GM12865 (cell line): ENCODE measurements at regions not wholly inside any gene's neighbourhood (a gene's known extent, or its start where the extent isn't known, plus 50 kb on each side); places are given as distances from the start of the nearest gene placed in this dataset.

Source experiments
- DNase-seq: peaks from one replicate; pipeline ENCODE4 v3.0.0; 2010; ENCODE audit warnings: low read depth
- H3K4me3 ChIP-seq: 2 replicates; pipeline ENCODE4 v1.5.1; 2011; ENCODE audit warnings: mild to moderate bottlenecking, low read depth, low read length, control low read depth
- TF ChIP-seq, protein P1 (sequence below): IDR thresholded peaks from 2 replicates; pipeline ENCODE4 v1.5.1; 2011; ENCODE audit warnings: low read length, control low read depth, low read depth, inconsistent platforms; ENCODE audit not compliant: insufficient read depth; ENCODE audit errors: missing control alignments

DNA sequence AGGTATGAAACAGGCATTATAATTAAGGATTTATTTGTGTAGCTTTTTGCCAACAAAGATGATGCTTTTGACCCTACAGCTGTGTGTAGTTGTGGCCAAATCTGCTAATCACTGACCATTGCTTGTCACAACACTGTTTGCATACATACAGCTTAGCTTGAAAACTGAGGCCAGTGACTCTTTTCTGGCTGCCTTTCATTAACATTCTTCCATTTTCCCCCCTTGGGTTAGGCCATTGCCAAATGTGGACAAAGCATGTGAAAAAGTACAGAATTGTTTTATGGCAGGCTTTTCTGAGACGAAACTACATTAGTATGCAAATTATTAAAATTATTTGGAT, 263.3 kb downstream of the SLC16A7 start:
- DNase-seq, result no peak
- H3K4me3 ChIP-seq, result no peak overlapping the region
- TF ChIP-seq, protein P1, sequence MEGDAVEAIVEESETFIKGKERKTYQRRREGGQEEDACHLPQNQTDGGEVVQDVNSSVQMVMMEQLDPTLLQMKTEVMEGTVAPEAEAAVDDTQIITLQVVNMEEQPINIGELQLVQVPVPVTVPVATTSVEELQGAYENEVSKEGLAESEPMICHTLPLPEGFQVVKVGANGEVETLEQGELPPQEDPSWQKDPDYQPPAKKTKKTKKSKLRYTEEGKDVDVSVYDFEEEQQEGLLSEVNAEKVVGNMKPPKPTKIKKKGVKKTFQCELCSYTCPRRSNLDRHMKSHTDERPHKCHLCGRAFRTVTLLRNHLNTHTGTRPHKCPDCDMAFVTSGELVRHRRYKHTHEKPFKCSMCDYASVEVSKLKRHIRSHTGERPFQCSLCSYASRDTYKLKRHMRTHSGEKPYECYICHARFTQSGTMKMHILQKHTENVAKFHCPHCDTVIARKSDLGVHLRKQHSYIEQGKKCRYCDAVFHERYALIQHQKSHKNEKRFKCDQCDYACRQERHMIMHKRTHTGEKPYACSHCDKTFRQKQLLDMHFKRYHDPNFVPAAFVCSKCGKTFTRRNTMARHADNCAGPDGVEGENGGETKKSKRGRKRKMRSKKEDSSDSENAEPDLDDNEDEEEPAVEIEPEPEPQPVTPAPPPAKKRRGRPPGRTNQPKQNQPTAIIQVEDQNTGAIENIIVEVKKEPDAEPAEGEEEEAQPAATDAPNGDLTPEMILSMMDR, result no peak

DNA sequence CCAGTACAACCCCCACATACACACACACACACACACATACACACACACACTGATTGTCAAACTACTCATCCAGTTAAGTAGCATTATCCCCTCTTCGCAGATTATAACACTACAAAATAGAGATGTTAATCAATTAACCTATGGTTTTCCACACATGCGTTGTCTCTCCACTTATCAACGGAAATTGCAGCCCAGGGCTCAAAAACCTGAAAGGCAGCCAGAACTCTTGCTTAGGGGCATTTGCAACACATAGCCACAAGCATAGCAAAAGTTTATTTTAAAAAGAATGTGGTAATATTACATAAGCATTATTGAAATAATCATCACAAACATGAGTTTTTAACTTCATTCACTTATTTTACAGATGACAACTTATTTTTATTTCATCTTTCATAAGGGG, 265.8 kb downstream of the SLC16A7 start:
- no peak for DNase-seq
- TF ChIP-seq, protein P1, result no peak
- no peak overlapping the region for H3K4me3 ChIP-seq

DNA sequence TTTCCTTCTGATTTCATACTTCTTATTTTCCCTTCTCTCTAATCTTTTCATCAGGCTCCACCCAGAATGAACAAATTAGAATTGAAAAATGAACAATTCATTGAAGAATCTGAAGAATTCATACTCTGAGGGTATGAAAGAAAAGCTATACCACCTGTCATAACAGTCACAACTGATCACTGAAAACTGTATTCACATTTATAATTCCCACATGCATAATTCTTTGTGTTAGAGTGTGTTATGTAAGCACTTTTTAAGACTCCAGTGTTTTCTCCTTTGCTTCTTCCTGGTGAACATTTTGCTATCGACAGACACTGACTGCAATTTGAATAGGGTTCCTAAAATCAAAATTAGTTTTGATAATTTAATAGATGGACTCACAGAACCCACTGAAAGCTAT, 271.2 kb downstream of the SLC16A7 start:
- DNase-seq, result no peak
- TF ChIP-seq, protein P1, result no peak

DNA sequence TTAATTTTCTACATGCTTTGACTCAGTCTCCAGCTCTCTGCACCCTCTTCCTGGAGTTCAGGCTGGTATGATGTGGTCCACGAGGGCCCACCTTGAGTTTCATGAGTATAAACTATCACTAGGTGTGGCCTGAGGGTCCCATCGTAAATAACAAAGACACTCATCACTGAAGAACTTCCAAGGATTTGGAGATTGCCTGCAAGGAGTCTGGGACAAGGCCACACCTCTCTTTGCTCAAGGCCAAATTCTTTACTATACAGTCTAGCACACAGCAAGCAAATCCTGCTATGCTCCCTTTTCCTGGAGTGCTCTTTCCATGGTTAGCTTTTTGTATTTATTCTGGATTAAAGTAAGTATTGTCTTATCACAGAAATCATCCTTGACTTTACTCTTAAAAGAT, 271.9 kb downstream of the SLC16A7 start:
- TF ChIP-seq, protein P1, result no peak
- DNase-seq, result no peak

More for the DNA sequence above, 271.2 kb downstream of the SLC16A7 start:
- no peak overlapping the region for H3K4me3 ChIP-seq

DNA sequence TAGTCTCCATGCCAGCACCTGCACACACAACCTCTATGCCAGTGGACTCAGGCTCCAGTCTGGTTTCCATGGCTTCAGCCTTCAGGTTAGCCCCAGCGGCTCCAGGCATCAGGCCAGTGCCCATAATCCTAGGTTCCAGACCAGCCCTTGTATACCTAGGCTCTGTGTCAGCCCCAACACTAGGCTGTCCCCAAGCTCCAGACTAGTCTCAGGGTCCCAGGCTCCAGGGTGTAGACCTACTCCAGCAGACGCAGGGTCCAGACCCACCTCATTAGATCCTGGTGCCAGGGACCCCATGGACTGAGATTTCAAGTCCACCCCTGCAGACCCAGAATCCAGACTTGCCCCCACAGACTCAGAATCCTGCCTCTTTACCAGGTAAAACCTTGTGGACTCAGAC, 275.9 kb downstream of the SLC16A7 start:
- TF ChIP-seq, protein P1, result no peak
- DNase-seq, result no peak
- no peak overlapping the region for H3K4me3 ChIP-seq

More for the DNA sequence above, 271.9 kb downstream of the SLC16A7 start:
- H3K4me3 ChIP-seq, result no peak overlapping the region

DNA sequence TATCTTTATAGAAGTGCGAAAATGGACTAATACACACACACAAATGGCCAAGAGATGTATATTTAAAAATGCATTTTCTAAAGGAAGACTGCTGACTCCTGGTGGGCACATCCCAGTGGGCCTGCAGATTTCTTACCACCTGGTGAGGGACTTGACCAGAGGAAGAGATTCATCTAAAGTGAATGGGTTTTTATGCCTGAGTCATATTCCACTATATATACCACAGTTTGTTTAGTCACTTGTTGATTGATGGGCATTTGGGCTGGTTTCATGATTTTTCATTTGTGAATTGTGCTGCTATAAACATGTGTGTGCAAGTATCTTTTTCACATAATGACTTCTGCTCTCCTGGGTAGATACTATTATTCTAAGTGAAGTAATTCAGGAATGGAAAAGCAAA, 277.3 kb downstream of the SLC16A7 start:
- no peak for DNase-seq
- TF ChIP-seq, protein P1, result no peak
- H3K4me3 ChIP-seq, result no peak overlapping the region

DNA sequence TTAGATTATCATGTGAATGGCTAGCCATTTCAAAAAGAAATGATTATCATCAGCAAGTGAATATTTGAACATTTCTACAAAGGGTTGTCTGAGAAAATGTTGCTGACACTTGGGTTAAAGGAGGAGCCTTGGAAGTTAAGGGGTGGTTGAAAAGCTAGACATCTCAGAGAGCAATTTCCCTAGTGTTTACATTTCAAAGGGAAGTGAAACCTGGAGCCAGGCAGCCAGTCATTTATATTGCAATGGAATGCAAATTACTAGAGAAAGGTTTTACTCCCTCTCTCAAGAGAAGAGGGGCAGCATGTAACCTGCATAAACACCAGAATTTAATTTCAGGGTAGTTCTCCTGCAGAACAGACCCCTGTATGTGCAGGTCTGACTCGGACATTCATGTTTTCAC, 279.0 kb downstream of the SLC16A7 start:
- TF ChIP-seq, protein P1, result no peak
- H3K4me3 ChIP-seq, result no peak overlapping the region
- DNase-seq, result no peak
